Lower lobe of right lung (tissue), 2 donors: ENCODE measurements at regions not wholly inside any gene's neighbourhood (a gene's known extent, or its start where the extent isn't known, plus 50 kb on each side); places are given as distances from the start of the nearest gene placed in this dataset.
"Not testable (repeated sequence)": the region's sequence is repeated elsewhere in the genome, so short reads cannot be mapped to it uniquely, and the experiment has no call there.

Experiments used
- ATAC-seq, 2 donors: fragments of 200-7000 bp; cut with Tn5 transposase; one replicate each; pipeline ENCODE4 v1.9.1; 2020 to 2022; ENCODE audit warnings: mild to moderate bottlenecking in 2 of 2, moderate library complexity in 2 of 2
- DNase-seq: peaks from one replicate; pipeline ENCODE4 v3.0.0-alpha.2; 2020
- H3K27ac ChIP-seq: fragments of 200-600 bp; one replicate; pipeline ENCODE4 v1.8.0; 2022
- H3K27me3 ChIP-seq: fragments of 200-600 bp; one replicate; pipeline ENCODE4 v1.8.0; 2022; ENCODE audit warnings: low read depth
- H3K36me3 ChIP-seq: fragments of 200-600 bp; one replicate; pipeline ENCODE4 v1.8.0; 2022; ENCODE audit warnings: mild to moderate bottlenecking
- H3K4me1 ChIP-seq: fragments of 200-600 bp; one replicate; pipeline ENCODE4 v1.8.0; 2022
- H3K4me3 ChIP-seq: fragments of 200-600 bp; one replicate; pipeline ENCODE4 v1.8.0; 2022; ENCODE audit warnings: mild to moderate bottlenecking
- H3K9me3 ChIP-seq: fragments of 200-600 bp; one replicate; pipeline ENCODE4 v1.8.0; 2022
- CTCF ChIP-seq: fragments of 200-600 bp; IDR thresholded peaks from one replicate; pipeline ENCODE4 v1.8.0; 2022; ENCODE audit warnings: antibody characterized with exemption, mild to moderate bottlenecking
- intact Hi-C: fragments of 100-400 bp; cut with DNase I; formaldehyde crosslinking; loops from one replicate; pipeline ENCODE4 v1.11.0; 2022
- donor health status: DM: no; HTN: yes; CAD: no; lungs with severe emphysema.

GRCh38 chrX:129323115-129323514 lies 200.2 kb downstream of the SMARCA1 start:
- intact Hi-C loops, result no loop called here
- ATAC-seq (no peak), DNase-seq (no peak)
- Histone ChIP-seq H3K36me3 (no peaks in the 10 kb centered on the region), H3K9me3 (no peaks in the 10 kb centered on the region), H3K4me3 (no peak overlapping the region), H3K27me3 (no peaks in the 10 kb centered on the region), H3K4me1 (no peaks in the 10 kb centered on the region), H3K27ac (no peak overlapping the region)
- no peak for TF ChIP-seq CTCF

- no peaks in the 10 kb centered on the region for H3K36me3 ChIP-seq
- ATAC-seq (no peak), DNase-seq (no peak)
- no peaks in the 10 kb centered on the region for H3K4me1 ChIP-seq
- no peaks in the 10 kb centered on the region for H3K27me3 ChIP-seq
- intact Hi-C loops, result no loop called here
- no peak for TF ChIP-seq CTCF
- H3K4me3 ChIP-seq, result no peak overlapping the region
- no peaks in the 10 kb centered on the region for H3K9me3 ChIP-seq
- H3K27ac ChIP-seq, result no peak overlapping the region
These were observed 204.9 kb downstream of the SMARCA1 start for GRCh38 chrX:129318375-129318774.

DNA sequence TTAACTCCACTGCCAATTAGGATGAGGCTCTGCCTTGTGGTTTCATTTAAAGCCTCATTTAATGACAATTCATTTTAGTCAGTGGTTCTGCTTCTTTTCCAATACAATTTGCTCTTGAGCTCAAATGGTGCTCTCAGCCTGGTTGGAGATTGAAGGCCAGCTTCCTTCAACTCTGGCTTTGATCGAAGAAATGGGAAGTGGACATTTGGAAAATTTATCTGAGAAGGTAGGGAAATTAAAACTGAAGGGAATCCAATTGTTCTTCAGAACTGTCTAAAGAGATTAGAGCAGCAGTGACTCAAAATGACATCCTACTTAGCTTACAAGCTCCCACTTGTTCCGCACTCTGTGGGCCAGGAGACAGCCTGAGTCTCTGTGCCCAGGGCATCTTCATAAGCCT lies 206.8 kb downstream of the SMARCA1 start:
- TF ChIP-seq CTCF, result no peak
- Histone ChIP-seq H3K4me3 (no peak overlapping the region), H3K27me3 (no peaks in the 10 kb centered on the region), H3K27ac (no peak overlapping the region), H3K36me3 (no peaks in the 10 kb centered on the region), H3K4me1 (no peaks in the 10 kb centered on the region), H3K9me3 (no peaks in the 10 kb centered on the region)
- ATAC-seq (no peak), DNase-seq (no peak)
- intact Hi-C loops, result no loop called here

DNA sequence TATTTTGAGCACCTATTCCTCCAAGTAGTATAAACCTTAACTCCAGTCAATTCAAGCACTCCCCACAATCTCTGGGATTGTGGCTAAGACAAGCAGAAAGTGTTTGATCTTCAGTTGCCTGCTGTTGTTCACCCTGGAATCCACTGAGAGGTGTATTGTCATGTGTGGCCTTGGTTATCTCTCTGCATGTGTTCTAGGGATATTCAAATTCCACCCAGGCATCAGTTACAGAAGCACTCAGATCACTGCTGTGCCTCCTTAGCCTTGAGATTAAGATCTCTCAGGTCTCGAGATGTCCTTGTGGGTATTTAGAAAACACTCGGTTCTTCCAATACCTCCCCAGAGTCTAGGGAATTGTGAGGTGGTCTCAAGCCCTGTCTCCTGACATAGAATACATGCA lies 213.3 kb downstream of the SMARCA1 start:
- no peaks in the 10 kb centered on the region for H3K27me3 ChIP-seq
- no peaks in the 10 kb centered on the region for H3K9me3 ChIP-seq
- no peak overlapping the region for H3K4me3 ChIP-seq
- intact Hi-C loops, result no loop called here
- no peak overlapping the region for H3K27ac ChIP-seq
- H3K4me1 ChIP-seq, result no peaks in the 10 kb centered on the region
- no peak for ATAC-seq
- no peaks in the 10 kb centered on the region for H3K36me3 ChIP-seq
- DNase-seq, result no peak
- TF ChIP-seq CTCF, result no peak

DNA sequence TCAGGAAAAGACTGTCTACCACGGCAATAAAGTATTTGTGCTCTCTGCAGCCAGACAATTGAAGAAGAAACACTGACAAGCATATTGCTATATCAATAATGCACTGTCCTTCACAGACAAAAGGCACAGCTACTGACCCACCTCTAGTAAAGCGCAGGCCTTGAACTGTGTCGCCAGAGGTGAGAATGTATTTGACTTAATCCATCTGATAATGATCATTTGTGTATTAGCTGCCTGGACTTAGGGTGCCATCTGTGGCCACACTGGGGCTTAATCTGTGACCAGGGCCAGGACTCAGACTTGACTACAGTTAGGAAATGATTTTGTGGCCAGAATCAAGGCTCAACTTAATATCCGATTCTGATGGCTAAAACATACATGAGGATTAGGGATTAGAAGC lies 260.4 kb downstream of the SMARCA1 start:
- intact Hi-C loops, result no loop called here
- DNase-seq (no peak), ATAC-seq (no peak)
- Histone ChIP-seq H3K4me1 (no peaks in the 10 kb centered on the region), H3K36me3 (no peaks in the 10 kb centered on the region), H3K27me3 (no peaks in the 10 kb centered on the region), H3K27ac (no peak overlapping the region), H3K4me3 (no peak overlapping the region), H3K9me3 (no peaks in the 10 kb centered on the region)
- TF ChIP-seq CTCF, result no peak

GRCh38 chrX:129255516-129255915 lies 267.8 kb downstream of the SMARCA1 start:
- not testable (repeated sequence) for ATAC-seq

More at GRCh38 chrX:129255516-129255915, 267.8 kb downstream of the SMARCA1 start:
- H3K4me1 ChIP-seq, H3K9me3 ChIP-seq, H3K27me3 ChIP-seq, H3K36me3 ChIP-seq, DNase-seq, intact Hi-C loops, H3K27ac ChIP-seq, H3K4me3 ChIP-seq: not testable (repeated sequence)
